LNCaP clone FGC (cell line): ENCODE measurements at regions not wholly inside any gene's neighbourhood (a gene's known extent, or its start where the extent isn't known, plus 50 kb on each side); places are given as distances from the start of the nearest gene placed in this dataset.

Experiments
- DNase-seq: peaks from one replicate; pipeline ENCODE4 v3.0.0-alpha.2; 2011; ENCODE audit warnings: low read depth
- H3K4me3 ChIP-seq: 2 replicates; pipeline ENCODE4 v1.5.1; 2011; ENCODE audit warnings: mild to moderate bottlenecking, low read depth, low read length, control low read depth
- CTCF ChIP-seq: IDR thresholded peaks from 2 replicates; pipeline ENCODE4 v1.5.1; 2012; ENCODE audit warnings: mild to moderate bottlenecking; ENCODE audit not compliant: control insufficient read depth, insufficient read depth; ENCODE audit errors: extremely low read depth

DNA sequence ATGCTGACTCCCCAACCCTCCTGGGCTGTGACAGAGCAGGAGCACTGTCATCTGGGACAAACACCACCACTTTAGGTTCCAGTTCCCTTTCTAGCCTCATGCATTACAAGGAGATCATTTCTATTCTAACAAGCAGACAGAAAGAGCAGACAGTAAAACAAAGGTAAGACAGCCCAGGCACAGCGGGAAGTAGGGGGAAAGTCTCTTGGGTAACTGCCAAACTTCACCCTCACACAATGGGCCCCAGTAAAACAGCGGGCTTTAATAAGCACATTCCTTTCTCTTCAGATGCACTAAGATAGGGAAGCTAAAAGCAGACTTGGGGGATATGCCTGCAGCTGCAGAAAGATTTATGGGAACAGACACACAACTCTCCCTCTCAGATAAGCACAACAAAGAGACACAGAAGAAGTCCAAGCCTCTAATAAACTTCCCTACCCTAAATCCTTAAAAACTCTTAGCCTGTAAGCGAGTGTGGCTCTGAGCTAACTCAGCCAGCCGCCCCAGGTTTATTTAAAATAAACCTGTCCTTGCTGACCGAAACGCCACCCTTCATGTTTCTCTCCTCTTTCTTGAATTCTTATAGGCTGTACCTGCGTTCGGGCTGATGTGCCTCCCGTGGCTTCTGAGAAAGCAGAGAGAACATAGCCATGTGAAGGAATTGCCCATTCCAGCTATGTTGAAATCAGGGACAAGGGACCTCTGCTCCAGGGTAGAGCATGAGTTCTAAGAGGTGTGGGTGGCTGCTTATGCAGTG, 726.8 kb upstream of the DDX18 start:
- TF ChIP-seq CTCF: no peak
- H3K4me3 ChIP-seq: no peak overlapping the region
- DNase-seq: no peak

DNA sequence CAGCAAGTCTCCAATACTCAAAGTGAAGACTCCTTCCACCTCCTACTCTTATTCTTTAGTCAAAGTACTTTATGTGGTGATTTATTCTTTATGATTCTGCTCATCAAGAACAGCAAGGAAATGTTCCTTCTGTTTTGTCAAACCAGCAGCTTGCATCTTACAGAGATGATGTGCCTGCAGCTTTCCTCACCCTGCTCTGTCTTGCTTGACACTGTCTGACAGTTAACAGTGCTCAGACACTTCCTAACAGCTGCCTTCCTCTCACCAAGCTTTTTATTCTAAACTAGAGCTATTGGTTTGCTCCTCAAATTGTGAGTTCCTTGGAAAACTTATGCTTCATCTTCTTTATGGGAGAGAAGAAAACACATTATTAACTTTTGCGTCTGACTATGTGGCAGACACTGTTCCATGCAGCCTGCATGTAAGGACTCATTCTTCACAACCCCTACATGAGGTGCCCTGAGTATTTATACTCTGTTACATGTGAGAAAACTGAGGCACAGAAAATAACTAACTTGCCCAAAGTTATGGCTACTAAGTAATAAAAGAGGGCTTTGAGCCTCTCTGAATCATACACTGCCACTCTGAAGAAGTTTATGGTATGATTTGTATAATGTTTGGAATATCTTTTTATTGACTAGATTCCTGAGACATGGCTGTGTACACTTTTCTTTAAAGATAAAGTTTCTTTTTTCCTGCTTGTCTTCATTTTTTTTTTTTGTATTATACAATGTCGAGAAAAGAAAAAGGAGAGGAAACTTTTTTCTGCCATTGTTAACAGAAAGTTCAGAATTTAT, 723.3 kb upstream of the DDX18 start:
- H3K4me3 ChIP-seq: no peak overlapping the region
- DNase-seq: no peak
- no peak for TF ChIP-seq CTCF

DNA sequence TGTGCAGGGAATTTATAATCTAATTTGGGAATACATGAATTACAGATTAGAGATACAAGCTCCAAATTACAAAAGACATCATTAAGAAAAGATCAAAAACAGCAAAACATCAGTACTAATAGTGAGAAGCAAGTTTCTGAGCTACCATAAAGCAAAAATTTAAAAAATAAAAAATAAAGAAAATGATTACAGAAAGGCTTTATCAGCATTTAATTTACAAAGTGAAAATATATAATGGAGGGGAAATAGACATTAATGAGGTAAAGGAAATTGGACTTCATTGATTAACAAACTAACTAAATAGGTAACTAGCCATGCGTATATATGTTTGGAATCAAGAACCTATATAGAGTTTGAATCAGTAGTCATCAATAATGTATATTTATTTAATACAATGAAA, 712.9 kb upstream of the DDX18 start:
- DNase-seq: no peak
- TF ChIP-seq CTCF: no peak
- no peak overlapping the region for H3K4me3 ChIP-seq

GRCh38 chr2:117108741-117109267, 705.7 kb upstream of the DDX18 start:
- TF ChIP-seq CTCF: no peak
- no peak overlapping the region for H3K4me3 ChIP-seq
- no peak for DNase-seq

GRCh38 chr2:117118994-117119393, 695.5 kb upstream of the DDX18 start:
- no peak for DNase-seq
- no peak for TF ChIP-seq CTCF
- no peak overlapping the region for H3K4me3 ChIP-seq

GRCh38 chr2:117123362-117123761, 691.1 kb upstream of the DDX18 start:
- DNase-seq: peak; percentile 25
- TF ChIP-seq CTCF: no peak
- no peak overlapping the region for H3K4me3 ChIP-seq
